Ovary (tissue), 7 donors: ENCODE measurements at regions not wholly inside any gene's neighbourhood (a gene's known extent, or its start where the extent isn't known, plus 50 kb on each side); places are given as distances from the start of the nearest gene placed in this dataset.

ENCODE experiments used
- DNase-seq, 5 donors: peaks; one replicate each; pipeline ENCODE4 v3.0.0-alpha.2; 2019 to 2020
- H3K27ac ChIP-seq, 2 donors: fragments of 200-600 bp; one replicate each; pipeline versions ENCODE4 v1.5.1 to v1.8.0; 2019 to 2022
- H3K27me3 ChIP-seq: fragments of 200-600 bp; one replicate; pipeline ENCODE4 v1.8.0; 2022
- H3K36me3 ChIP-seq: fragments of 200-600 bp; sonication (generic); one replicate; pipeline ENCODE4 v1.5.1; 2019
- H3K4me1 ChIP-seq: one replicate; pipeline ENCODE4 v1.8.1; 2013; ENCODE audit warnings: mild to moderate bottlenecking, moderate library complexity; ENCODE audit not compliant: insufficient read depth
- H3K4me3 ChIP-seq: fragments of 200-600 bp; sonication (generic); one replicate; pipeline ENCODE4 v1.5.1; 2017
- H3K9me3 ChIP-seq, 2 donors: fragments of 200-600 bp in 1 of 2; sonication (generic) in 1 of 2; one replicate each; pipeline versions ENCODE4 v1.5.1 to v1.8.1; 2013 to 2019; ENCODE audit warnings: mild to moderate bottlenecking in 1 of 2, moderate library complexity in 1 of 2
- CTCF ChIP-seq, 3 donors: fragments of 450-650 bp in 2 of 3; fragments of 200-600 bp in 1 of 3; IDR thresholded peaks; one replicate each; pipeline versions ENCODE4 v1.5.1 to v1.8.0; 2016 to 2022; ENCODE audit warnings: antibody characterized with exemption in 3 of 3, mild to moderate bottlenecking in 1 of 3
- EP300 ChIP-seq: sonication (generic); formaldehyde crosslinking; IDR thresholded peaks from one replicate; pipeline ENCODE4 v1.6.1; 2017; ENCODE audit warnings: antibody characterized with exemption
- POLR2A ChIP-seq: fragments of 450-650 bp; IDR thresholded peaks from one replicate; pipeline ENCODE4 v1.6.1; 2017; ENCODE audit warnings: antibody characterized with exemption, mild to moderate bottlenecking, moderate library complexity
- WGBS, 3 donors: extraction: QIAGEN DNeasy Blood & Tissue Kit in 1 of 3; methylation state at CpG; one replicate each; pipeline versions ENCODE4 v1.1.5 to v1.1.7; 2013 to 2017; 5-methylcytosine and 5-hydroxymethylcytosine counted together
- intact Hi-C, 4 donors: fragments of 100-400 bp; cut with DNase I; formaldehyde crosslinking; loops; one replicate each; pipeline versions ENCODE4 v1.11.0 to v1.15.1; 2022 to 2023
- donor health status: DM: no; HTN: no; CAD: no; lungs with moderate emphysema.
- donor health status: DM: no; HTN: no; CAD: no.
- donor health status: Bipolar disorder and iron deficiency.
- donor health status: DM: no; HTN: no; CAD: no.
- donor health status: DM: yes; HTN: yes; CAD: no.

- H3K27ac ChIP-seq = no peak overlapping the region
- DNase-seq = no peak
- H3K27me3 ChIP-seq = no peaks in the 10 kb centered on the region
- H3K4me1 ChIP-seq = no peaks in the 10 kb centered on the region
- TF ChIP-seq CTCF (IDR thresholded peaks at IDR 0.05) (no peak), EP300 (no peak), POLR2A (no peak)
- H3K9me3 ChIP-seq = no peaks in the 10 kb centered on the region
- 29 to 38% (median 33%) methylated on average over 3 of the region's 3 CpGs for WGBS, 3 donors
- intact Hi-C loops = no loop called here
- no peaks in the 10 kb centered on the region for H3K36me3 ChIP-seq
- no peak overlapping the region for H3K4me3 ChIP-seq
Observed at GRCh38 chr14:86858031-86858430, 1135.0 kb downstream of the GALC start.

- Histone ChIP-seq H3K4me3 (no peak overlapping the region), H3K36me3 (no peaks in the 10 kb centered on the region), H3K27ac (no peak overlapping the region), H3K4me1 (no peaks in the 10 kb centered on the region), H3K27me3 (no peaks in the 10 kb centered on the region), H3K9me3 (no peaks in the 10 kb centered on the region)
- TF ChIP-seq EP300 (no peak), POLR2A (no peak), CTCF (IDR thresholded peaks at IDR 0.05) (no peak)
- no peak for DNase-seq
- 6 to 32% (median 6%) methylated on average over 5 of the region's 5 CpGs for WGBS, 3 donors
- intact Hi-C loops = no loop called here
Observed at GRCh38 chr14:86852530-86852929, 1140.5 kb downstream of the GALC start.

- TF ChIP-seq EP300 (no peak), CTCF (IDR thresholded peaks at IDR 0.05) (no peak), POLR2A (no peak)
- no peaks in the 10 kb centered on the region for H3K4me1 ChIP-seq
Observed at GRCh38 chr14:86847140-86847539, 1145.8 kb downstream of the GALC start.

GRCh38 chr14:86838363-86838762 lies 1154.6 kb downstream of the GALC start:
- DNase-seq = no peak
- H3K36me3 ChIP-seq = no peaks in the 10 kb centered on the region
- no peak for TF ChIP-seq POLR2A
- TF ChIP-seq EP300 = no peak
- no peak for TF ChIP-seq CTCF (IDR thresholded peaks at IDR 0.05)
- H3K4me1 ChIP-seq = no peaks in the 10 kb centered on the region
- no peaks in the 10 kb centered on the region for H3K27me3 ChIP-seq
- H3K9me3 ChIP-seq = no peaks in the 10 kb centered on the region
- H3K27ac ChIP-seq = no peak overlapping the region
- intact Hi-C loops = no loop called here
- 66 to 88% (median 75%) methylated on average over 3 of the region's 3 CpGs for WGBS, 3 donors
- no peak overlapping the region for H3K4me3 ChIP-seq

More at GRCh38 chr14:86847140-86847539, 1145.8 kb downstream of the GALC start:
- Histone ChIP-seq H3K4me3 (no peak overlapping the region), H3K9me3 (no peaks in the 10 kb centered on the region), H3K36me3 (no peaks in the 10 kb centered on the region), H3K27ac (no peak overlapping the region), H3K27me3 (no peaks in the 10 kb centered on the region)
- DNase-seq = no peak
- intact Hi-C loops = no loop called here
- 64 to 69% (median 66%) methylated on average over 3 of the region's 3 CpGs for WGBS, 3 donors

GRCh38 chr14:86826661-86827060 lies 1166.3 kb downstream of the GALC start:
- Histone ChIP-seq H3K36me3 (no peaks in the 10 kb centered on the region), H3K9me3 (no peaks in the 10 kb centered on the region), H3K27ac (no peak overlapping the region), H3K4me3 (no peak overlapping the region), H3K27me3 (no peaks in the 10 kb centered on the region), H3K4me1 (no peaks in the 10 kb centered on the region)
- WGBS, 3 donors = 51 to 84% (median 75%) methylated on average over 1 of the region's 1 CpG
- TF ChIP-seq EP300 (no peak), POLR2A (no peak), CTCF (IDR thresholded peaks at IDR 0.05) (no peak)
- intact Hi-C loops = no loop called here
- DNase-seq = no peak
